ENCODE measurements at regions not wholly inside any gene's neighbourhood (a gene's known extent, or its start where the extent isn't known, plus 50 kb on each side); places are given as distances from the start of the nearest gene placed in this dataset.
"Not testable (repeated sequence)": the region's sequence is repeated elsewhere in the genome, so short reads cannot be mapped to it uniquely, and the experiment has no call there.

GRCh38 chrX:129006491-129006890 is 516.8 kb downstream of the SMARCA1 start:
- no peak for TF ChIP-seq CTCF (conservative IDR thresholded peaks at IDR 0.05; ENCODE audit: low read depth, low read length)
- H3K4me3 ChIP-seq (ENCODE audit: low read depth, low read length), result no peak overlapping the region
- no peak for DNase-seq (ENCODE audit: low read depth)

- no peak overlapping the region for H3K4me3 ChIP-seq (ENCODE audit: low read depth, low read length)
- TF ChIP-seq CTCF (conservative IDR thresholded peaks at IDR 0.05; ENCODE audit: low read depth, low read length), result no peak
- DNase-seq (ENCODE audit: low read depth), result no peak
Measured at GRCh38 chrX:129000797-129001196, 522.5 kb downstream of the SMARCA1 start.

GRCh38 chrX:129000018-129000417 is 523.3 kb downstream of the SMARCA1 start:
- no peak overlapping the region for H3K4me3 ChIP-seq (ENCODE audit: low read depth, low read length)
- DNase-seq (ENCODE audit: low read depth), result no peak
- TF ChIP-seq CTCF (conservative IDR thresholded peaks at IDR 0.05; ENCODE audit: low read depth, low read length), result no peak

- no peak for TF ChIP-seq CTCF (conservative IDR thresholded peaks at IDR 0.05; ENCODE audit: low read depth, low read length)
- DNase-seq (ENCODE audit: low read depth), result no peak
- H3K4me3 ChIP-seq (ENCODE audit: low read depth, low read length), result no peak overlapping the region
Measured at GRCh38 chrX:128992107-128992971, 531.0 kb downstream of the SMARCA1 start.

- TF ChIP-seq CTCF (conservative IDR thresholded peaks at IDR 0.05; ENCODE audit: low read depth, low read length), result peak; percentile 71
- no peak for DNase-seq (ENCODE audit: low read depth)
Measured at GRCh38 chrX:128975745-128976144, 547.5 kb downstream of the SMARCA1 start.

GRCh38 chrX:128973033-128973432 is 550.3 kb downstream of the SMARCA1 start:
- DNase-seq (ENCODE audit: low read depth), result no peak
- H3K4me3 ChIP-seq (ENCODE audit: low read depth, low read length), result no peak overlapping the region
- no peak for TF ChIP-seq CTCF (conservative IDR thresholded peaks at IDR 0.05; ENCODE audit: low read depth, low read length)

More at GRCh38 chrX:128975745-128976144, 547.5 kb downstream of the SMARCA1 start:
- H3K4me3 ChIP-seq (ENCODE audit: low read depth, low read length), result no peak overlapping the region

- TF ChIP-seq CTCF (conservative IDR thresholded peaks at IDR 0.05; ENCODE audit: low read depth, low read length), result no peak
- no peak overlapping the region for H3K4me3 ChIP-seq (ENCODE audit: low read depth, low read length)
- no peak for DNase-seq (ENCODE audit: low read depth)
Measured at GRCh38 chrX:128961290-128961689, 562.0 kb downstream of the SMARCA1 start.

- not testable (repeated sequence) for DNase-seq (ENCODE audit: low read depth); H3K4me3 ChIP-seq (ENCODE audit: low read depth, low read length)
Measured at GRCh38 chrX:128954697-128955096, 568.6 kb downstream of the SMARCA1 start.

All from epithelial cell of proximal tubule (primary cell).